Neural cell (in vitro differentiated cells): ENCODE measurements at regions not wholly inside any gene's neighbourhood (a gene's known extent, or its start where the extent isn't known, plus 50 kb on each side); places are given as distances from the start of the nearest gene placed in this dataset.

Source experiments
- H2AFZ ChIP-seq: fragments of 200-600, 300-800 bp; sonication (generic), shearing (Covaris generic); 2 replicates; pipeline ENCODE4 v1.6.0; 2014; ENCODE audit warnings: low read depth, mild to moderate bottlenecking, antibody characterized with exemption, low read length, moderate library complexity
- H3F3A ChIP-seq: fragments of 200-600 bp; shearing (Covaris generic); 2 replicates; pipeline ENCODE4 v1.6.1; 2016; ENCODE audit warnings: mild to moderate bottlenecking, moderate library complexity, mixed read lengths, antibody characterized with exemption, low read length; ENCODE audit not compliant: insufficient read depth, poor library complexity, severe bottlenecking
- H3K27ac ChIP-seq: fragments of 200-600, 300-800 bp; sonication (generic), shearing (Covaris generic); 2 replicates; pipeline ENCODE4 v1.5.1; 2014; ENCODE audit warnings: mild to moderate bottlenecking, low read length, moderate library complexity
- H3K27me3 ChIP-seq: fragments of 300-800, 200-600 bp; sonication (generic), shearing (Covaris generic); 2 replicates; pipeline ENCODE4 v1.6.0; 2014; ENCODE audit warnings: mild to moderate bottlenecking, low read depth, low read length, moderate library complexity; ENCODE audit not compliant: insufficient read depth
- H3K36me3 ChIP-seq: fragments of 300-800, 200-600 bp; sonication (generic), shearing (Covaris generic); 2 replicates; pipeline ENCODE4 v1.5.1; 2014; ENCODE audit warnings: mild to moderate bottlenecking, antibody characterized with exemption, low read length, moderate library complexity; ENCODE audit not compliant: insufficient read depth
- H3K4me2 ChIP-seq: fragments of 300-800, 200-600 bp; sonication (generic), shearing (Covaris generic); 2 replicates; pipeline ENCODE4 v1.6.0; 2014; ENCODE audit warnings: mild to moderate bottlenecking, low read length
- H3K4me3 ChIP-seq: fragments of 300-800, 200-600 bp; sonication (generic), shearing (Covaris generic); 2 replicates; pipeline ENCODE4 v1.5.1; 2014; ENCODE audit warnings: mild to moderate bottlenecking, low read length, moderate library complexity
- H3K79me2 ChIP-seq: fragments of 200-600 bp; shearing (Covaris generic); replicated peaks from 2 replicates; pipeline ENCODE4 v1.6.0; 2014; ENCODE audit warnings: mild to moderate bottlenecking, low read length, moderate library complexity; ENCODE audit not compliant: insufficient read depth
- H3K9ac ChIP-seq: fragments of 300-800, 200-600 bp; sonication (generic), shearing (Covaris generic); 2 replicates; pipeline ENCODE4 v1.6.1; 2016; ENCODE audit warnings: mild to moderate bottlenecking, low read length, mixed read lengths
- H3K9me2 ChIP-seq: fragments of 200-600 bp; shearing (Covaris generic); 2 replicates; pipeline ENCODE4 v1.6.1; 2016; ENCODE audit warnings: mild to moderate bottlenecking, low read length, mixed read lengths; ENCODE audit not compliant: insufficient read depth
- H3K9me3 ChIP-seq: fragments of 200-600, 300-800 bp; sonication (generic), shearing (Covaris generic); 2 replicates; pipeline ENCODE4 v1.6.1; 2016; ENCODE audit warnings: mild to moderate bottlenecking, mixed run types, low read length, moderate library complexity, mixed read lengths
- H4K20me1 ChIP-seq: fragments of 200-600 bp; shearing (Covaris generic); 2 replicates; pipeline ENCODE4 v1.6.1; 2016; ENCODE audit warnings: mild to moderate bottlenecking, mixed run types; ENCODE audit not compliant: insufficient read depth
- CTCF ChIP-seq: fragments of 450-650 bp; IDR thresholded peaks from 2 replicates; pipeline ENCODE4 v1.5.1; 2014; ENCODE audit warnings: antibody characterized with exemption, mild to moderate bottlenecking, moderate library complexity; ENCODE audit not compliant: poor library complexity, severe bottlenecking
- EP300 ChIP-seq: fragments of 450-650 bp; conservative IDR thresholded peaks from 2 replicates; pipeline ENCODE4 v1.6.1; 2014; ENCODE audit warnings: antibody characterized with exemption, mild to moderate bottlenecking, moderate library complexity; ENCODE audit not compliant: poor library complexity, severe bottlenecking
- EZH2 ChIP-seq: fragments of 200-600, 300-800 bp; shearing (Covaris generic), sonication (generic); IDR thresholded peaks from 2 replicates; pipeline ENCODE4 v1.6.1; 2014; ENCODE audit warnings: antibody characterized with exemption, low read length, borderline replicate concordance, mild to moderate bottlenecking; ENCODE audit not compliant: insufficient read depth, poor library complexity, severe bottlenecking
- MXI1 ChIP-seq: fragments of 450-650 bp; conservative IDR thresholded peaks from 2 replicates; pipeline ENCODE4 v1.6.1; 2014; ENCODE audit warnings: antibody characterized with exemption, mild to moderate bottlenecking; ENCODE audit not compliant: poor library complexity, severe bottlenecking
- POLR2AphosphoS5 ChIP-seq: IDR thresholded peaks from 2 replicates; pipeline ENCODE4 v1.6.1; 2012
- REST ChIP-seq: IDR thresholded peaks from 2 replicates; pipeline ENCODE4 v1.6.1; 2012; ENCODE audit warnings: borderline replicate concordance
- SMC3 ChIP-seq: fragments of 450-650 bp; conservative IDR thresholded peaks from 2 replicates; pipeline ENCODE4 v1.6.1; 2014; ENCODE audit warnings: antibody characterized with exemption, mild to moderate bottlenecking, moderate library complexity; ENCODE audit not compliant: poor library complexity
- TAF1 ChIP-seq: IDR thresholded peaks from 2 replicates; pipeline ENCODE4 v1.6.1; 2012; ENCODE audit warnings: low read depth

DNA sequence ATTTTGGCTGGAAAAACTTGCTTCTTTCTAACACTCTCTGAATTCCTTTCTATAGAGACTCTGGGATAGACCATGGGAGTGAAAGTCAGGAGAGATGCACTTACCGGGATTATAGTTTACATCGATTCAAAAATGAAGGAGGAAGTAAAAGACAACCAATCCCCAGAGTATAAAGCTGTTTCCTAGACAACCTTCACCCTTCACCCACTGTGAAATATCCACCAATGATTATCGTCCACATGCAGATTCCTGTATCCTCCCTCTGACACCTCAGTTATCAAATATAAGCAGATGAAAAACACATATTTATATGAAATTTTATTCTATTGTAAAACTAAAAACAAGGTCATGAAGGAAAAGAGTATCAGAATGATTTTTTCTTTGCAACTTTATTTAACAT, 258.8 kb upstream of the GK2 start:
- H3K4me2 ChIP-seq: no peak overlapping the region
- no peak overlapping the region for H3K9ac ChIP-seq
- no peak overlapping the region for H2AFZ ChIP-seq
- no peaks in the 10 kb centered on the region for H3K36me3 ChIP-seq
- no peak for TF ChIP-seq REST
- H3F3A ChIP-seq: no peaks in the 10 kb centered on the region
- no peaks in the 10 kb centered on the region for H3K9me2 ChIP-seq
- H3K4me3 ChIP-seq: no peak overlapping the region
- no peaks in the 10 kb centered on the region for H3K9me3 ChIP-seq
- H3K79me2 ChIP-seq: no peaks in the 10 kb centered on the region
- H3K27ac ChIP-seq: no peak overlapping the region
- no peaks in the 10 kb centered on the region for H3K27me3 ChIP-seq
- H4K20me1 ChIP-seq: no peaks in the 10 kb centered on the region

GRCh38 chr4:79666112-79666511, 258.1 kb upstream of the GK2 start:
- Histone ChIP-seq H3K36me3 (no peaks in the 10 kb centered on the region), H3K27ac (no peak overlapping the region), H3K4me2 (no peak overlapping the region), H3K9ac (no peak overlapping the region), H2AFZ (no peak overlapping the region), H3K4me3 (no peak overlapping the region), H3K9me3 (no peaks in the 10 kb centered on the region), H3K9me2 (no peaks in the 10 kb centered on the region), H3F3A (no peaks in the 10 kb centered on the region), H3K79me2 (no peaks in the 10 kb centered on the region), H4K20me1 (no peaks in the 10 kb centered on the region), H3K27me3 (no peaks in the 10 kb centered on the region)
- TF ChIP-seq EZH2: no peak
- no peak for TF ChIP-seq POLR2AphosphoS5
- TF ChIP-seq CTCF: no peak
- no peak for TF ChIP-seq SMC3
- no peak for TF ChIP-seq TAF1
- TF ChIP-seq MXI1: no peak
- TF ChIP-seq EP300: no peak
- no peak for TF ChIP-seq REST
